ENCODE measurements at regions not wholly inside any gene's neighbourhood (a gene's known extent, or its start where the extent isn't known, plus 50 kb on each side); places are given as distances from the start of the nearest gene placed in this dataset.

- no TSS peak for BruUV-seq (replicated peaks)
- SMC1A ChIA-PET (ENCODE audit: uncharacterized antibody, unreplicated experiment): no interaction called here
- WGBS (ENCODE audit: insufficient coverage, insufficient replicate concordance, low lambda C conversion rate, missing lambda C conversion rate): 10% methylated on average over 14 of the region's 14 CpGs
- Histone ChIP-seq H3K4me3 (no peak overlapping the region), H2AFZ (ENCODE audit: control insufficient read depth, low read depth, low read length) (no peak overlapping the region), H3K4me1 (ENCODE audit: control insufficient read depth, insufficient read depth, low read length) (no peaks in the 10 kb centered on the region), H4K20me1 (ENCODE audit: control insufficient read depth, insufficient read depth) (no peaks in the 10 kb centered on the region), H3K36me3 (ENCODE audit: control insufficient read depth in 2 of 2, insufficient read depth in 2 of 2, low read length in 1 of 2) (no peaks in the 10 kb centered on the region), H3K9me3 (replicated peaks; ENCODE audit: control insufficient read depth, insufficient read depth, low read length) (no peaks in the 10 kb centered on the region), H3K4me2 (ENCODE audit: control insufficient read depth, insufficient read depth) (no peak overlapping the region), H3K27me3 (replicated peaks in 1 of 2; ENCODE audit: control insufficient read depth in 2 of 2, insufficient read depth in 2 of 2, low read length in 1 of 2) (peaks cover 2 to 5% of the 10 kb centered on the region in 2 experiments; a peak in 3 of 4 replicates), H3K9ac (ENCODE audit: control insufficient read depth, insufficient read depth, low read length) (no peak overlapping the region), H3K79me2 (ENCODE audit: control insufficient read depth, insufficient read depth, low read length) (no peaks in the 10 kb centered on the region), H3K27ac (ENCODE audit: control insufficient read depth, insufficient read depth) (no peak overlapping the region)
- intact Hi-C loops (cut with micrococcal nuclease; ENCODE audit: unreplicated experiment): no loop called here
- CTCF ChIA-PET: no interaction called here
- RAD21 ChIA-PET (ENCODE audit: unreplicated experiment): interaction anchor here (1.6 kb wide), 1 partner anchor 39 kb away, joined by 3 read pairs; no protein-coding TSS in a partner anchor
- no peak for TF ChIP-seq ZZZ3 (IDR thresholded peaks at IDR 0.05; ENCODE audit: control insufficient read depth, insufficient read length, low read depth)
- no peak for TF ChIP-seq CBX5 (IDR thresholded peaks at IDR 0.05; ENCODE audit: low read depth)
- TF ChIP-seq SRF (IDR thresholded peaks at IDR 0.05; ENCODE audit: low read depth in 2 of 2, low read length in 2 of 2): no peak
- no peak for TF ChIP-seq IRF5 (IDR thresholded peaks at IDR 0.05; ENCODE audit: borderline replicate concordance)
- no peak for TF ChIP-seq CHD1 (IDR thresholded peaks at IDR 0.05; ENCODE audit: low read depth, low read length)
- no peak for TF ChIP-seq EGR1 (IDR thresholded peaks at IDR 0.05; ENCODE audit: borderline replicate concordance in 1 of 2, low read depth in 2 of 2, low read length in 2 of 2)
- TF ChIP-seq ZNF274 (IDR thresholded peaks at IDR 0.05; ENCODE audit: insufficient read depth, insufficient read length): no peak
- TF ChIP-seq NR2F1 (conservative IDR thresholded peaks at IDR 0.05): no peak
- no peak for TF ChIP-seq FOXK2 (IDR thresholded peaks at IDR 0.05)
- no peak for TF ChIP-seq BHLHE40 (IDR thresholded peaks at IDR 0.05; ENCODE audit: borderline replicate concordance in 1 of 2, low read depth in 2 of 2, low read length in 1 of 2)
- no peak for DNase-seq (ENCODE audit: low read depth, low spot score)
- FAIRE-seq: no peak
- no peak for ATAC-seq
- in situ Hi-C loops (cut with MboI): no loop called here
- POLR2A ChIA-PET: interaction anchor here (0.8 kb wide), 1 partner anchor 90 kb away, joined by 3 read pairs; no protein-coding TSS in a partner anchor
Observed at GRCh38 chr20:62577490-62577836, 64.8 kb upstream of the SLCO4A1 start.

Data from GM12878 (cell line).